Adrenal gland (tissue), 5 donors: ENCODE measurements at regions not wholly inside any gene's neighbourhood (a gene's known extent, or its start where the extent isn't known, plus 50 kb on each side); places are given as distances from the start of the nearest gene placed in this dataset.

ENCODE experiments used
- CTCF ChIP-seq, 6 experiments: fragments of 450-650 bp in 4 of 6; fragments of 200-600 bp in 2 of 6; sonication (generic) in 1 of 6; IDR thresholded peaks; 1 replicate in 5 of 6; 2 replicates in 1 of 6; pipeline versions ENCODE4 v1.5.1 to v1.8.0; 2016 to 2021; ENCODE audit warnings: antibody characterized with exemption in 6 of 6, mild to moderate bottlenecking in 2 of 6, moderate library complexity in 1 of 6
- POLR2A ChIP-seq, 2 donors: fragments of 450-650 bp; IDR thresholded peaks; one replicate each; pipeline ENCODE4 v1.6.1; 2017; ENCODE audit warnings: antibody characterized with exemption in 2 of 2, mild to moderate bottlenecking in 2 of 2, moderate library complexity in 1 of 2
- donor health status: DM: no; HTN: no; CAD: no.

- TF ChIP-seq CTCF (IDR thresholded peaks at IDR 0.05), result no peak
- no peak for TF ChIP-seq POLR2A (IDR thresholded peaks at IDR 0.05)
These were observed 397.3 kb downstream of the RPS6KC1 start for GRCh38 chr1:213448360-213448759.
